GM06990 (cell line): ENCODE measurements at regions not wholly inside any gene's neighbourhood (a gene's known extent, or its start where the extent isn't known, plus 50 kb on each side); places are given as distances from the start of the nearest gene placed in this dataset.

Experiments used
- DNase-seq: peaks from one replicate; pipeline ENCODE4 v3.0.0-alpha.2; 2011; ENCODE audit not compliant: insufficient read length; ENCODE audit errors: extremely low read depth
- H3K27me3 ChIP-seq: replicated peaks from 2 replicates; pipeline ENCODE4 v1.6.0; 2011; ENCODE audit warnings: low read length; ENCODE audit not compliant: control insufficient read depth, insufficient read depth
- H3K36me3 ChIP-seq: 2 replicates; pipeline ENCODE4 v1.5.1; 2011; ENCODE audit warnings: low read length; ENCODE audit not compliant: control insufficient read depth, insufficient read depth
- H3K4me3 ChIP-seq: replicated peaks from 2 replicates; pipeline ENCODE4 v1.5.1; 2011; ENCODE audit warnings: low read depth, mild to moderate bottlenecking, control low read depth, low read length
- TF ChIP-seq, protein P1 (sequence below): IDR thresholded peaks from 2 replicates; pipeline ENCODE4 v1.5.1; 2011; ENCODE audit warnings: low read length, control low read depth, mild to moderate bottlenecking, inconsistent platforms; ENCODE audit not compliant: insufficient read depth, poor library complexity, severe bottlenecking

DNA sequence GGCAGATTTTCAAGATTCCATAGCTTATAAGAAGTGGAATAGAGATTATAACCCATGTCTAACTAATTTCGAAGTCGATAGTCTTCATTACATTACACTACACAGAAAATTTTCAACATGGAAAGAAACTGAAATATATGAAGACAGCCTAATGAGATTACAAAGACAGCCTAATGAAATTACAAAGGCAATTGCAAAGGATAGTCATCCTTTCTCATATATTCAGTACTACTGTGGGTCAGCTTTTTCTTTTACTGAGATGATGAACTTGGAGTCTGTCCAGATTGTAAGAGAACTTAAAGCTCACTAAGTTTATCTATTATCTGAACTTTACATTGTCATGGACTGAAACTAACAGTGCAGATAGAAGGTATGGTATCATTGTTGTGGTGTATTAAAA, 304.4 kb upstream of the MBL2 start:
- Histone ChIP-seq H3K4me3 (no peak overlapping the region), H3K27me3 (peaks cover under 1% of the 10 kb centered on the region; the same call in 1 of the 2 replicates), H3K36me3 (no peaks in the 10 kb centered on the region)
- DNase-seq, result no peak
- TF ChIP-seq, protein P1, sequence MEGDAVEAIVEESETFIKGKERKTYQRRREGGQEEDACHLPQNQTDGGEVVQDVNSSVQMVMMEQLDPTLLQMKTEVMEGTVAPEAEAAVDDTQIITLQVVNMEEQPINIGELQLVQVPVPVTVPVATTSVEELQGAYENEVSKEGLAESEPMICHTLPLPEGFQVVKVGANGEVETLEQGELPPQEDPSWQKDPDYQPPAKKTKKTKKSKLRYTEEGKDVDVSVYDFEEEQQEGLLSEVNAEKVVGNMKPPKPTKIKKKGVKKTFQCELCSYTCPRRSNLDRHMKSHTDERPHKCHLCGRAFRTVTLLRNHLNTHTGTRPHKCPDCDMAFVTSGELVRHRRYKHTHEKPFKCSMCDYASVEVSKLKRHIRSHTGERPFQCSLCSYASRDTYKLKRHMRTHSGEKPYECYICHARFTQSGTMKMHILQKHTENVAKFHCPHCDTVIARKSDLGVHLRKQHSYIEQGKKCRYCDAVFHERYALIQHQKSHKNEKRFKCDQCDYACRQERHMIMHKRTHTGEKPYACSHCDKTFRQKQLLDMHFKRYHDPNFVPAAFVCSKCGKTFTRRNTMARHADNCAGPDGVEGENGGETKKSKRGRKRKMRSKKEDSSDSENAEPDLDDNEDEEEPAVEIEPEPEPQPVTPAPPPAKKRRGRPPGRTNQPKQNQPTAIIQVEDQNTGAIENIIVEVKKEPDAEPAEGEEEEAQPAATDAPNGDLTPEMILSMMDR, result no peak

DNA sequence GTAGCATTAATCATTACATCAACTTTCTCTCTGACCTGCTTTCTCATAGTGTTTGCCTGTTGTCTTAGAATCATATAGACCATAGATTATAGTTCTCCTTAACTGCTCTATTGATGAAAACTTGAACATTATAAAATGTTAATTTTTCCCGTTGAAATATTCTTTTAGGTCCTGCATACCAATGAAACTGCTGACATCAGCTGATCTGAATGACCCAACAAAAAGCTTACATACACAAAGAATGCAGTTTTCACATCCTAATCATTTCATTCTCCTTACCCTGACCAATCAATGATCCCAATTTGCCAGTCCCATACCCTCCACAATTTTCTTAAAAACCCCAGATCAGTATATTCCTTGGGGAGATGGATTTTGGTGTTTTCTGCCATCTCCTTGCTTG, 302.9 kb upstream of the MBL2 start:
- no peak for DNase-seq
- no peak overlapping the region for H3K4me3 ChIP-seq
- TF ChIP-seq, protein P1, result no peak
- H3K36me3 ChIP-seq, result no peaks in the 10 kb centered on the region
- peaks cover 3% of the 10 kb centered on the region; the same call in 1 of the 2 replicates for H3K27me3 ChIP-seq

DNA sequence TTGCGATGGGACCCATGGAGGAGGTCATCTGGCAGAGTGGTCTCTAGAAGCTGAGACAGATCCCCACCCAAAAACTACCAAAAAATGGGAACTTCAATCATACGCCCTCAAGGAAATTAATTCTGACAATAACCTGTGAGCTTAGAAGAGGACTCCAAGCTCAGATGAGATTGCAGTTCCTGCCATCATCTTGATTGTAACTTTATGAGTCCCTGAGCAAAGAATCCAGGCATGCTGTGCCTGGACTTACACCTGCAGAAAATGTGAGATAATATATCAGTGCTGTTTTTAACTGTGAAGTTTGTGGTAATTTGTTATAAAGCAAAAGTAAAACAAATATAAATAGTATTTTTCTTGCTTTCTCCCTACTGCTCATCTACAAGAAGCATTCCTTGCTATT, 299.6 kb upstream of the MBL2 start:
- Histone ChIP-seq H3K27me3 (peaks cover 3% of the 10 kb centered on the region; the same call in 1 of the 2 replicates), H3K4me3 (no peak overlapping the region), H3K36me3 (no peaks in the 10 kb centered on the region)
- TF ChIP-seq, protein P1, result no peak
- no peak for DNase-seq

DNA sequence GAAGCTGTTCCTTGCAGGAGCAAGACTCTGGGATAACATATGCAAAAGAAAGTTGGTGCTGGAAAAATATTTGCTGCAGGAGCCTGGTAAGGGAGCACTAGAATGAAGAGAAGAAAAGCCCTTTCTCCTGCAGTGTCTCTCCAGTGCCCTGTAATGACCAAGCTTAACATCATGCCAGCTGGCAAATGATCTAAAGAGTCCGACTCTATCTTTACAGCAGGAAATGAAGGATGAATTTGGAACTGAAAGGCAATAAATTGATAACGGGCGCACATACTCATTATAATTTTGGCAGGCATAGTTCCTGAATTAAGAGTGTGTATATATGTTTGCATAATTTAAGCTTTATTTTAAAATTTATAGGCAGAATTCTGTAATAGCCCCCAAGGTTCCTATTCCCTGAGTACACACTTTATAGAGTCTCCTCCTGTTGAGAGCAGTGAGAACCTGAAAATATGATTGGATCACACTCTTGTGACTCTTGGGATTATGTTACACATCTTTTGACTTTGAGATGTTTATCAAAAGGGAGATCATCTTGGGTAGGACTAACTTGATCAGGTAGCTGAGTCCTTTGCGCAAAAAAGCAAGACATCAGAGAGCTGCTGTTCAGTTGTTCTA, 299.0 kb upstream of the MBL2 start:
- H3K4me3 ChIP-seq, result no peak overlapping the region
- no peak for DNase-seq
- peaks cover 3% of the 10 kb centered on the region; the same call in 1 of the 2 replicates for H3K27me3 ChIP-seq

DNA sequence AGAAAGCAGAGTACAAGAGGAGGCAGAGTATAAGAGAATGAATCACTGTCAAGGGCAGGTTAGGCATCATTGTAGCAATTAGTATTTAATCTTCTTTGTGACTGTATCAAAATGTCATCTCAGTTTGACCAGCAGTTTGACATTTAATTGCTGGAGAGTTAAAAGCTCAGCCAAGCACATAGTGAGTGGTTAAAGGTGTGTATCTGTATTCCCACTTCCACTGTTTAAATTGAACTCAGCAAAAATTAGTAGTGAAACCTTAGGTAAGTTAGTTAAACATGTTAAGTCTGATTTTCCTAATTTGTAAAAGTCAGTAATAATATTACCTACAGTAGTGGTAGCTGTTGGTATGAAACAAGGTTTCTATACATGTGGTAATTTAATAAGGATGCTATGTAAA, 296.4 kb upstream of the MBL2 start:
- Histone ChIP-seq H3K4me3 (no peak overlapping the region), H3K36me3 (no peaks in the 10 kb centered on the region), H3K27me3 (peaks cover 3% of the 10 kb centered on the region; the same call in 1 of the 2 replicates)
- TF ChIP-seq, protein P1, result no peak
- DNase-seq, result no peak

More for the DNA sequence above, 299.0 kb upstream of the MBL2 start:
- H3K36me3 ChIP-seq, result no peaks in the 10 kb centered on the region
- TF ChIP-seq, protein P1, result no peak

DNA sequence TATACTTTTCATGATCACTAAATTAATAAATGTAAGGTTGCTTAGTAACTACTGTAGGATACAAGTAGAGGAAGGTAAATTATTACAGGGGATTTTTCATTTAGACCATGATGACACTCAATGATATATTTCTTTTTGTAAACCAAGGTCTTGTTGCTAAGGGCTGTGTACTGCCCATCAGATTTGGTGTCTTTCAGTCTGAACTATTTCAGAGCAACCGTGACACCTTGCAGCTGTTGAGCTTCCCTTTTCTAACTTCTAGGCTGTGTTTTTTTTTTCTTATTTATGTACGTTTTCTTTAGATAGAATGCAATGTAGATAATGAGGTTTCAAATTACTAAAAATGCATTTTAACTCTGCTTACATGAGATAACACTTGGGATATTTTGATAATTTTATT, 292.0 kb upstream of the MBL2 start:
- no peak for DNase-seq
- H3K36me3 ChIP-seq, result no peaks in the 10 kb centered on the region
- TF ChIP-seq, protein P1, result no peak
- H3K4me3 ChIP-seq, result no peak overlapping the region
- no peaks in the 10 kb centered on the region for H3K27me3 ChIP-seq
